NCI-H1417 treated with DMSO at 0.1 percent for 48 hours (cell line): ENCODE measurements at regions not wholly inside any gene's neighbourhood (a gene's known extent, or its start where the extent isn't known, plus 50 kb on each side); places are given as distances from the start of the nearest gene placed in this dataset.
"Not testable (repeated sequence)": the region's sequence is repeated elsewhere in the genome, so short reads cannot be mapped to it uniquely, and the experiment has no call there.

Source experiments
- DNase-seq: peaks from one replicate; lab custom pipeline; 2025; lab: John Stamatoyannopoulos, UW

- DNase-seq, result not testable (repeated sequence)
Measured at GRCh38 chr2:87263868-87264518, 242.3 kb upstream of the PLGLB1 start.

DNA sequence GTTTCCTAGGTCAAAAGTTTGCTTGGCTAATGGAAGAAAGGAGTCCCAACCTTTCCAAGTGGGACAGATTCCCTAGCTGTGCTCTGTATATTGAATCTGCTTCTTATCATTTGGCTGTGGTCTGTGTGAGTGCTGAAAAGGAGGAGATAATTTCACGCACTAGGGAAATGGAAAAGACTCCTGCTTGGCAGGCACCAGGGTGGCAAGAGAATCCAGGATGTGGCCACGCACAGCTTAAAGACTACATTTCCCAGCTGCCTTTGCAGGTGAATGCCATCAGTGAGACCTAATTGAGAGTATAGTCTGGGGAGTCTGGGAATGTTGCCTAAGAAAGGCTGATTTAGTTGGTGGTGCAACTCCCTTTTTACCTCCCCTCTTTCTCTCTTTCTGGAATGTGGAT, 253.5 kb upstream of the PLGLB1 start:
- not testable (repeated sequence) for DNase-seq

DNA sequence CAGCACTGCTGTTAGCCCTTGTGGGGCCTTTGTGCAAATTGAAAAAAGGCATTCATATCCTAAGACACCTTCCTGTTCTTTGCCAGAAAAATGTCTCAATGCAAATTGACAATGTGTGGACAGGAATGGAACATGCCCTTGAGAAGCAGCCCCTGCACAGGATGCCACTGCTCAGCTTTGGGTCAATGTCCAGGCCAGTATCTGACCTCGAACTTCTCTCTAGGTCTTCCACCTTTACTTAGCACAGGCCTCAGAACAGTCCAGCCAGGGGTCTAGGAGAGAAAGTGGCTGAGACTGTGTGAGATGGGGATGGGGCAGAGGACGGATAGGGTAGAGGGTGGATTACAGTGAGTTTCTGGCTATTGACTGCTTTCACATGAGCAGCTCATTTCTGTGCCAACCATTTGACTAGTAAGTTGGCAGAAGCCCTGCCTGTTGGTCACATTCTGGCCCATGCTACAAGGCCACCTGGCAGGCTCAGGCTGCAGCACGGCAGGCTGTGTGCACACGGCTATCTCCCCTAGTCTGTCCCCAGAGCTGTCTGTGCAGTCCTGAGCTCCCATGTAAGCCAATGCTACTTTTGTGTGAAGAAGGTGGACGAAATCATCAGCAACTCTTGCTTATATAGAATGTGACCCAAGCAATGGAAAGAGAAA, 254.5 kb upstream of the PLGLB1 start:
- DNase-seq, result not testable (repeated sequence)

GRCh38 chr2:87276673-87277072, 255.0 kb upstream of the PLGLB1 start:
- not testable (repeated sequence) for DNase-seq

DNA sequence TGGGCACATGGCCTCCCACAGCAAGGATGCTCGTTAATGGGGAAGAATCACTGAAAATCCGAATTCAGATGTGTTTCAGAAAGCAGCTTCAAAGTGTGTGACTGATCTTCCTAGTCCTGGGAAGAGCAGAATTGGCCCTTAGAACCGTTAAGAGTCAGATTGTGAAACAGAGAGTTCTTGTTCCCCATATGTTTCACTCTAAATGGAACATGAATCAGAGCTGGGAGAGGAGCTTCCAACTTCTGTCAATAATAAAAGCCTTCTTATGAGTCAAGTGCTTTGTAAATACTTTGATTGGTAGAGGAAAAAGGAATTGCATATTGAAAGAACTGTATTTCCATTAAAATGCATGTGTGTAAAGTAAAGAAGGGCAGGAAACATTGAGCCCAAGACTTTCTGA, 256.1 kb upstream of the PLGLB1 start:
- DNase-seq, result not testable (repeated sequence)

- DNase-seq, result not testable (repeated sequence)
Measured at GRCh38 chr2:87280596-87281355, 259.1 kb upstream of the PLGLB1 start.

GRCh38 chr2:87283735-87284470, 262.3 kb upstream of the PLGLB1 start:
- DNase-seq, result not testable (repeated sequence)

- not testable (repeated sequence) for DNase-seq
Measured at GRCh38 chr2:87284471-87284772, 262.8 kb upstream of the PLGLB1 start.

- not testable (repeated sequence) for DNase-seq
Measured at GRCh38 chr2:87285139-87285538, 263.5 kb upstream of the PLGLB1 start.

- not testable (repeated sequence) for DNase-seq
Measured at GRCh38 chr2:87290566-87291307, 269.1 kb upstream of the PLGLB1 start.

GRCh38 chr2:87291400-87292200, 270.0 kb upstream of the PLGLB1 start:
- DNase-seq, result not testable (repeated sequence)

- DNase-seq, result not testable (repeated sequence)
Measured at GRCh38 chr2:87293931-87294594, 272.4 kb upstream of the PLGLB1 start.

DNA sequence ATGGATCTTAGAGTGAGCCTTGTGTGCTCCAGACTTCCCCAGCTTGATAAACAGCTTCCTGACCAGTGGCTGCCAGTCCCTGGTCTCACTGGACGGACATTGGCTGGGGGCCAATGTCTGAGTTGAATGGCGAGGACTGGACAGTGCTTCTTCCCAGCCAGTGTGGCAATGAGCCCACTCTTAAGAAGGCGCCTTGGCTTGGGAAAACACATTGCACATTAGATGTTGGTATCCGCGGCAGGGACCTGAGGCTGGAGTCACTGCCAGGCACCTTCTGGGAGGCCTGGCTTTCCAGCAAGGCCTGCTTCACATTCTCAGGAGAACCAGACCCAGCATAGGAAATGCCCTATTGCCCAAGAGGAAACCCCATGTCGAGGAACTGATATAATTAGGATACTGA, 273.5 kb upstream of the PLGLB1 start:
- not testable (repeated sequence) for DNase-seq

DNA sequence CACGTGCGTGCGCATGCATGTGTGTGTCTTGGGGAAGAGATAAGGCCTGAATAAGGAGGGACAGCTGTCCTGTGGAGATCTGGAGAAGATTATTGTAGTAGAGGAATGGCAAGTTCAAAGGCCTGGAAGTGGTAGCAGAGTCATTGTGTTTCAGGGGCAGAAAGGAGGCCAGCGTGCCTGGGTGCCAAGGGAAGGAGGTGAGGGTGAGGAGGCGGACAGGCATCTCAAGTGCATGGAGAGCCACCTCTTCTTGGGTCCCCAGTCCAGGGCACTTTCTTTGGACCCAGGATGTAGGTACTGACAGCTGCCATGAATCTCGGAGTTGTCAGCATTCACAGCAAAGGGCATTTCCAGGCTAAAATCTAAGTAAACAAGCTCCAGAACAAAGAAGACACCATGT, 279.7 kb upstream of the PLGLB1 start:
- DNase-seq, result not testable (repeated sequence)

GRCh38 chr2:87301871-87302270, 280.2 kb upstream of the PLGLB1 start:
- DNase-seq, result not testable (repeated sequence)

GRCh38 chr2:87308621-87309020, 287.0 kb upstream of the PLGLB1 start:
- DNase-seq, result not testable (repeated sequence)

- DNase-seq, result not testable (repeated sequence)
Measured at GRCh38 chr2:87309785-87310184, 288.1 kb upstream of the PLGLB1 start.

- not testable (repeated sequence) for DNase-seq
Measured at GRCh38 chr2:87311896-87312441, 290.3 kb upstream of the PLGLB1 start.

DNA sequence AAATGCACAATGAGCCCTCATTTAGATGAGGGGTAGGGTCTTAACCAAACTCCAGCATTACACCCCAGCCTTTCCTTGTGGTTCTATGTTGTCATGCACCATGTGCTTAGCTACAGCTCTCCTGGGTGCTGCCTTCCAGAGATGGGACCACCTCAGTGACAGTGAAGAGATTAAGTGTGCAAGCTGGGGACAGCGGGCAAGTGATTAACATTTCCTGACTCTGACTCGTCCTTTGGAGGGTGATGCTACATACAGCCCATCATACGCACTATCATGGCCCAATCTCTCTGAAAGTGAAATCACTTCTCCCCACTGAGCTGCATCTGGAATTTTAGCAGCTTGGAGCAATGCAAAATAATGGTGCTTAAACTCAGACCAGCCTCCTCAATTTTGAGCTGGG, 293.0 kb upstream of the PLGLB1 start:
- DNase-seq, result not testable (repeated sequence)
